HG03139 (cell line): ENCODE measurements at regions not wholly inside any gene's neighbourhood (a gene's known extent, or its start where the extent isn't known, plus 50 kb on each side); places are given as distances from the start of the nearest gene placed in this dataset.

Experiments
- ATAC-seq: cut with Tn5 transposase; IDR thresholded peaks from one replicate; pipeline ENCODE4 v1.9.1; 2021; ENCODE audit not compliant: unreplicated experiment

- no peak for ATAC-seq
Measured at GRCh38 chr5:158485047-158485446, 614.7 kb downstream of the EBF1 start.

GRCh38 chr5:158484150-158484549 lies 615.6 kb downstream of the EBF1 start:
- no peak for ATAC-seq

- ATAC-seq: no peak
Measured at GRCh38 chr5:158483281-158483860, 616.3 kb downstream of the EBF1 start.

- ATAC-seq: no peak
Measured at GRCh38 chr5:158482125-158482524, 617.6 kb downstream of the EBF1 start.

- no peak for ATAC-seq
Measured at GRCh38 chr5:158478139-158478538, 619.2 kb upstream of the CLINT1 start.

- ATAC-seq: no peak
Measured at GRCh38 chr5:158477214-158477613, 618.3 kb upstream of the CLINT1 start.

GRCh38 chr5:158473016-158473635 lies 614.2 kb upstream of the CLINT1 start:
- no peak for ATAC-seq

GRCh38 chr5:158471535-158471924 lies 612.6 kb upstream of the CLINT1 start:
- ATAC-seq: no peak

GRCh38 chr5:158470764-158471534 lies 612.0 kb upstream of the CLINT1 start:
- ATAC-seq: no peak

GRCh38 chr5:158468444-158468843 lies 609.5 kb upstream of the CLINT1 start:
- ATAC-seq: no peak

GRCh38 chr5:158466191-158466590 lies 607.2 kb upstream of the CLINT1 start:
- ATAC-seq: no peak

GRCh38 chr5:158465086-158465972 lies 606.4 kb upstream of the CLINT1 start:
- no peak for ATAC-seq

- no peak for ATAC-seq
Measured at GRCh38 chr5:158464383-158464782, 605.4 kb upstream of the CLINT1 start.

- no peak for ATAC-seq
Measured at GRCh38 chr5:158463938-158464337, 605.0 kb upstream of the CLINT1 start.

- no peak for ATAC-seq
Measured at GRCh38 chr5:158463188-158463587, 604.2 kb upstream of the CLINT1 start.

GRCh38 chr5:158462349-158463114 lies 603.6 kb upstream of the CLINT1 start:
- no peak for ATAC-seq

GRCh38 chr5:158461240-158461854 lies 602.4 kb upstream of the CLINT1 start:
- ATAC-seq: no peak

- ATAC-seq: no peak
Measured at GRCh38 chr5:158458086-158458485, 599.1 kb upstream of the CLINT1 start.

- ATAC-seq: no peak
Measured at GRCh38 chr5:158456756-158457155, 597.8 kb upstream of the CLINT1 start.

- ATAC-seq: no peak
Measured at GRCh38 chr5:158456241-158456640, 597.3 kb upstream of the CLINT1 start.
